ENCODE measurements at regions not wholly inside any gene's neighbourhood (a gene's known extent, or its start where the extent isn't known, plus 50 kb on each side); places are given as distances from the start of the nearest gene placed in this dataset.

GRCh38 chr3:88863196-88863595, 244.2 kb upstream of the EPHA3 start:
- H3K9ac ChIP-seq (ENCODE audit: low read length), result no peak overlapping the region
- H4K20me1 ChIP-seq (ENCODE audit: low read length), result no peaks in the 10 kb centered on the region
- H3K27me3 ChIP-seq (ENCODE audit: low read length), result no peaks in the 10 kb centered on the region
- BruUV-seq (replicated peaks), result no TSS peak
- no peaks in the 10 kb centered on the region for H3K79me2 ChIP-seq (ENCODE audit: low read length)
- H2AFZ ChIP-seq (ENCODE audit: low read length), result no peak overlapping the region
- peak; percentile 34 for DNase-seq
- no peaks in the 10 kb centered on the region for H3K9me3 ChIP-seq (ENCODE audit: low read length)
- CTCF ChIA-PET, result no interaction called here
- intact Hi-C loops (cut with micrococcal nuclease), result no loop called here
- H3F3A ChIP-seq (ENCODE audit: low read length, unreplicated experiment), result no peaks in the 10 kb centered on the region
- no peak; the same call in 1 of the 2 replicates for ATAC-seq
- H3K4me3 ChIP-seq (ENCODE audit: low read length), result no peak overlapping the region
- H3K4me1 ChIP-seq (ENCODE audit: insufficient read depth, low read length), result no peaks in the 10 kb centered on the region
- H3K36me3 ChIP-seq (ENCODE audit: low read depth, low read length), result no peaks in the 10 kb centered on the region
- TF ChIP-seq EZH2phosphoT487 (IDR thresholded peaks at IDR 0.05; ENCODE audit: borderline replicate concordance, low read length) (no peak), CTCF (conservative IDR thresholded peaks at IDR 0.05; ENCODE audit: low read depth, low read length) (no peak), EZH2 (IDR thresholded peaks at IDR 0.05; ENCODE audit: low read length, unreplicated experiment) (no peak)
- H3K9me2 ChIP-seq (replicated peaks; ENCODE audit: low read length), result no peaks in the 10 kb centered on the region
- no peak overlapping the region for H3K4me2 ChIP-seq (ENCODE audit: low read length)
- POLR2A ChIA-PET (ENCODE audit: unreplicated experiment), result no interaction called here
- H3K27ac ChIP-seq (ENCODE audit: low read length), result no peak overlapping the region

DNA sequence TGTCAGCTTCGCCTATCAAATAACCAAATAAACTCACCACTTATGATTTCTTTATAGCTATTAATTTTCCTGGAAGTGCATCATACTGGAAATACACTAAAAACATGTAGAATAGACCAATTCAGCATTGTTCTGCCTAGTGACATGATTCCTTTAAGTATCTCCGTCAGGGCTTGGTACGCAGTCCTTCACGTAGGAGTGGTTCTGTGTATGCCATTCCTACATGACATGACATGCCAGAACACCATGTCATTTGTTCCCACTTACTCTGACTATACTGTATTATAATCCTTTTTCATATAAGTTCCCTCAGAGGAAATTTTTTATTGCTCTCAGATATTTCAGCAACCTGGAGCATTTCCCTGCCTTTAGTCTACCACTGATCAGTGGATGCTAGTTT, 230.7 kb upstream of the EPHA3 start:
- Histone ChIP-seq H3K4me2 (ENCODE audit: low read length) (no peak overlapping the region), H2AFZ (ENCODE audit: low read length) (no peak overlapping the region), H4K20me1 (ENCODE audit: low read length) (no peaks in the 10 kb centered on the region), H3K9me2 (replicated peaks; ENCODE audit: low read length) (no peaks in the 10 kb centered on the region), H3K27me3 (ENCODE audit: low read length) (no peaks in the 10 kb centered on the region), H3K79me2 (ENCODE audit: low read length) (no peaks in the 10 kb centered on the region), H3K4me3 (ENCODE audit: low read length) (no peak overlapping the region), H3K9ac (ENCODE audit: low read length) (no peak overlapping the region), H3K27ac (ENCODE audit: low read length) (no peak overlapping the region), H3K4me1 (ENCODE audit: insufficient read depth, low read length) (no peaks in the 10 kb centered on the region), H3K36me3 (ENCODE audit: low read depth, low read length) (no peaks in the 10 kb centered on the region), H3K9me3 (ENCODE audit: low read length) (no peaks in the 10 kb centered on the region), H3F3A (ENCODE audit: low read length, unreplicated experiment) (no peaks in the 10 kb centered on the region)
- no peak for ATAC-seq
- no peak for DNase-seq
- no TSS peak for BruUV-seq (replicated peaks)
- intact Hi-C loops (cut with micrococcal nuclease), result no loop called here
- POLR2A ChIA-PET (ENCODE audit: unreplicated experiment), result no interaction called here
- TF ChIP-seq CTCF (conservative IDR thresholded peaks at IDR 0.05; ENCODE audit: low read depth, low read length) (no peak), EZH2phosphoT487 (IDR thresholded peaks at IDR 0.05; ENCODE audit: borderline replicate concordance, low read length) (no peak), EZH2 (IDR thresholded peaks at IDR 0.05; ENCODE audit: low read length, unreplicated experiment) (no peak)
- CTCF ChIA-PET, result no interaction called here

DNA sequence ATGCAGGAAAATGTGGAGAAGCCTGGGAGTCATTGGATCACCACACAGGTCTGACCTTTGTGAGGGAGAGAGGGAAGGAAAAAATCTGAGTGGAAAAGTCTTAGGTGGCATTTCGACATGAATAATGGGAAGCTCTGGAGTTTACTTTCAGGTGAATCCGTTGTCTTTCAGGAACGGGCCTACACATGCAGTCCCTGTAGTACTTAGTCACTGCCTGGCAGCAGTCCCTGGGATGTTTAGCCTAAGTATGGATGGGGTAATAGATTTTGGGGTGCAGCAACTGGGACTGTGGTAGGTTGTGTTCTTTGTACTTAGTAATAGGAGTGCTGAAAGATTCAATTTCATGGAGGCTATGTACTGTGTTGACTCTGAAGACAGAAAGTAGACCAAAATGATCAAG, 227.5 kb upstream of the EPHA3 start:
- ATAC-seq (no peak), DNase-seq (no peak)
- no peak overlapping the region for H3K4me3 ChIP-seq (ENCODE audit: low read length)
- no peaks in the 10 kb centered on the region for H3K36me3 ChIP-seq (ENCODE audit: low read depth, low read length)
- no peaks in the 10 kb centered on the region for H4K20me1 ChIP-seq (ENCODE audit: low read length)
- ChIA-PET POLR2A (ENCODE audit: unreplicated experiment) (no interaction called here), CTCF (no interaction called here)
- no peak overlapping the region for H3K27ac ChIP-seq (ENCODE audit: low read length)
- no peaks in the 10 kb centered on the region for H3K79me2 ChIP-seq (ENCODE audit: low read length)
- H3K9ac ChIP-seq (ENCODE audit: low read length), result no peak overlapping the region
- no TSS peak for BruUV-seq (replicated peaks)
- TF ChIP-seq EZH2 (IDR thresholded peaks at IDR 0.05; ENCODE audit: low read length, unreplicated experiment) (no peak), EZH2phosphoT487 (IDR thresholded peaks at IDR 0.05; ENCODE audit: borderline replicate concordance, low read length) (no peak), CTCF (conservative IDR thresholded peaks at IDR 0.05; ENCODE audit: low read depth, low read length) (no peak)
- H2AFZ ChIP-seq (ENCODE audit: low read length), result no peak overlapping the region
- H3K9me3 ChIP-seq (ENCODE audit: low read length), result no peaks in the 10 kb centered on the region
- H3K4me1 ChIP-seq (ENCODE audit: insufficient read depth, low read length), result no peaks in the 10 kb centered on the region
- H3K4me2 ChIP-seq (ENCODE audit: low read length), result no peak overlapping the region
- no peaks in the 10 kb centered on the region for H3F3A ChIP-seq (ENCODE audit: low read length, unreplicated experiment)
- intact Hi-C loops (cut with micrococcal nuclease), result no loop called here
- no peaks in the 10 kb centered on the region for H3K27me3 ChIP-seq (ENCODE audit: low read length)
- H3K9me2 ChIP-seq (replicated peaks; ENCODE audit: low read length), result no peaks in the 10 kb centered on the region

Measured in PC-3 (cell line).